LNCAP (cell line): ENCODE measurements at regions not wholly inside any gene's neighbourhood (a gene's known extent, or its start where the extent isn't known, plus 50 kb on each side); places are given as distances from the start of the nearest gene placed in this dataset.

Experiments
- TF ChIP-seq, protein P1 (sequence below): fragments of 450-650 bp; IDR thresholded peaks from 2 replicates; pipeline ENCODE4 v1.5.1; 2017; ENCODE audit warnings: mild to moderate bottlenecking

DNA sequence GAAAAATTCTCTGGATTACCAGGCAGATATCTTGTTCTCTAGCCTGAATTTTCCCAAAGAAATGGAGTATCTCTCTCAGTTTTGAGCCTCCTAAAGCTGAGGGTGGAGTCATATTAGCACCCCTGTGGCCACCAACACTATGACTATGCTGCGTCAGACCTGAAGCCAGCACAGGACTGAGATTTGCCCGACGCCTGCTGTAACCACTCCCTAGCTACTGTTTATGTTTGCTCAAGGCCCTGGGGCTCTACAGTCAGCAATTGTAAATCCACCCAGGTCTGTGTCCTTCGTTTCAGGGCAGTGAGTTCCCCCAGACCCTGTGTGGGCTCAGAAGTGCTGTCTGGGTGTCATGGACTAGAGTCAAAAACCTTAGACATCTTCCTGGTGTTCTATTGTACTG lies 61.4 kb downstream of the ZXDA start:
- TF ChIP-seq, protein P1, sequence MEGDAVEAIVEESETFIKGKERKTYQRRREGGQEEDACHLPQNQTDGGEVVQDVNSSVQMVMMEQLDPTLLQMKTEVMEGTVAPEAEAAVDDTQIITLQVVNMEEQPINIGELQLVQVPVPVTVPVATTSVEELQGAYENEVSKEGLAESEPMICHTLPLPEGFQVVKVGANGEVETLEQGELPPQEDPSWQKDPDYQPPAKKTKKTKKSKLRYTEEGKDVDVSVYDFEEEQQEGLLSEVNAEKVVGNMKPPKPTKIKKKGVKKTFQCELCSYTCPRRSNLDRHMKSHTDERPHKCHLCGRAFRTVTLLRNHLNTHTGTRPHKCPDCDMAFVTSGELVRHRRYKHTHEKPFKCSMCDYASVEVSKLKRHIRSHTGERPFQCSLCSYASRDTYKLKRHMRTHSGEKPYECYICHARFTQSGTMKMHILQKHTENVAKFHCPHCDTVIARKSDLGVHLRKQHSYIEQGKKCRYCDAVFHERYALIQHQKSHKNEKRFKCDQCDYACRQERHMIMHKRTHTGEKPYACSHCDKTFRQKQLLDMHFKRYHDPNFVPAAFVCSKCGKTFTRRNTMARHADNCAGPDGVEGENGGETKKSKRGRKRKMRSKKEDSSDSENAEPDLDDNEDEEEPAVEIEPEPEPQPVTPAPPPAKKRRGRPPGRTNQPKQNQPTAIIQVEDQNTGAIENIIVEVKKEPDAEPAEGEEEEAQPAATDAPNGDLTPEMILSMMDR, result no peak

GRCh38 chrX:57822818-57823217 lies 87.4 kb downstream of the ZXDA start:
- TF ChIP-seq, protein P1, result no peak

DNA sequence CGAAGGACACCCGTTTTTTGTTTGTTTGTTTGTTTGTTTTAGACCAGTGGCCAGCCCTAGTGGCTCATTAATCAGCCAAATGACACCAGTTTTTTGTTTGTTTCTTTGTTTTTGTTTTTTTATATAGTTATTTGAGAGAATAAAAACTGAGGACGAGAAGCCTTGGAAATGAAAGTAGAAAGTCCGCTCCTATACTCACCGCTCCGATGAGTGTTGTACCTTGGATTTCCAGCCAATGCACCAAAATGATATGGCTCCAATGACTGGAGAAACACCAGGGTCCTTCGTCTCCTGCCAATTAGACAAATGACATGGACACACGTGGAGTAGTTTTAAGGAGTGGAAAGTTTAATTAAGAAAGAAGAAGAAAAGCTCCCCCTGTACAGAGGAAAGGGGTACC lies 87.9 kb downstream of the ZXDA start:
- TF ChIP-seq, protein P1, result no peak

GRCh38 chrX:57821703-57822387 lies 88.4 kb downstream of the ZXDA start:
- TF ChIP-seq, protein P1, result peak; percentile 54; the same call in 1 of the 2 replicates

- TF ChIP-seq, protein P1, result peak; percentile 51
Measured at GRCh38 chrX:57817302-57817701, 93.0 kb downstream of the ZXDA start.

DNA sequence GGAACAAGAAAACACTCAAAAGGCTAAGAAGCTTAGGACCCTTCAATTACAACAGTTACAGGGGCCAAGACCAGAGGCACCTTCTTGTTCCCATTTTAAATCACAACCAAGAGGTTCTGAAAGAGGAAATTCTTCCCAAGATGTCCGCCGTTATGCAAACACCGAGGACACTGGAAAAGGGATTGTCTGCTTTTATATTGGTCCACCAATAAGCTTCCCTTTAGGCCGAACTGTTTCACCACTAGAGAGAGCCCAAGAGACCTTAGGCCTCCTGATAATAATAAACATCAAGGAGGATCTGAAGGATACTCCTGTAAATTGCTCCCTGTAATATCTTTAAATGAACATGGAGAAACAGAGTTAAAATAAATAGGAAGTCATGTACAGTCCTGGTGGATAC lies 92.6 kb upstream of the NLRP2B start:
- TF ChIP-seq, protein P1, result no peak

DNA sequence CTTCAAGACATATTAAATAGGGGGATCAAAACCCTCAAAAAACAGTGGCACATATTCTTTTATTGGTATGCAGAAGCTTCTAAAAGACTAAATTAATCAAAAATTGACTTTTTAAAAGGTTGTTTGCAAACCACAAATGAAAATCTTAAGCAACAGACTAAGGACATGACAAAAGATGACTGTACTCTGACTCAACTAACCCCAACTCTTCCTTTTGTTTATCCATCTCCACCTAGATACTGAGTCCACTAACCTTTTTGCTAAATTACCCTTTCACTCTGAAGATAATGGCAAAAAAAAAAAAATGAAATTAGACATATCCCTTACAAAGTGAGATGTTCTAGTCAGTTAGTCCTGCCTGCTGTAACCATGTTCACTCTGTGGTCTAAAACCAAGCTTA lies 91.6 kb upstream of the NLRP2B start:
- TF ChIP-seq, protein P1, result no peak

GRCh38 chrX:57752866-57753265 lies 72.8 kb upstream of the NLRP2B start:
- TF ChIP-seq, protein P1, result no peak
